GM12873 (cell line): ENCODE measurements at regions not wholly inside any gene's neighbourhood (a gene's known extent, or its start where the extent isn't known, plus 50 kb on each side); places are given as distances from the start of the nearest gene placed in this dataset.

Experiments
- CTCF ChIP-seq: IDR thresholded peaks from 2 replicates; pipeline ENCODE4 v1.5.1; 2012; ENCODE audit warnings: low read depth, mild to moderate bottlenecking, moderate library complexity, low read length, control low read depth; ENCODE audit not compliant: insufficient read depth; ENCODE audit errors: missing control alignments

DNA sequence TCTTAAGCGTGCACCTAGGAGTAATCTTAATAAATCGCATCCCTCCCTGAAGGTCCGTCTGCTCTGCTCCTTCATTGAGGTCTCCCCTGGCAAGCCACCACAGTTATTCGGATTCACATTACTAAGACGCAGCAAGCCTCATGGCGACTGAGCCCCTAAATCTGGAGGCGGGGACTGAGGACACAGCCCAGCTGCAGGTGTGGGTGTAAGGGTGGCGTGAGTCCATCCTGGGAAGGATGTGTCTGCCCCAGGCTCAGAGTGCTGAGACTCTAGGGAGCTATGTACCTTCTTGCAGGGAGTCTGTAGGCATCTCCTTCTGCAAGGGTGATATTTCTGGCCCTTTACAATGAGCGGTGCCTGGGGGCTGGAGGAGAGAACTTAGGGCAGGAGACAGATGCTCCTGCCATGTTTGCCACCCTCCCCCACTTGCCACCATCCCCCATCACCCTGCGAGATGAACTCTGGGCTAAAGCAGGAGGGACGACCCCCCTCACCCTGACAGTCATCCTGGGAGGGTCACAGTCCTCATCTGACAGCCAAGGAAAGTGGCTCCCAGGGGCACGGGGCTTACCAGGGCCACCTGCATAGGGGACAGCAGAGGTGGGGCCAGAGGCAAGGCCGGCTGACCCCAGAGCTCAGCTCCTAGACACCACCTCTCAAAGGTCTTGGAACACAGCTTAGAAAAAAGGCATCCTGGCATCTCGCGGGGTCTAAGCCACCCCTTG lies 76.4 kb upstream of the FCN1 start:
- no peak for TF ChIP-seq CTCF

DNA sequence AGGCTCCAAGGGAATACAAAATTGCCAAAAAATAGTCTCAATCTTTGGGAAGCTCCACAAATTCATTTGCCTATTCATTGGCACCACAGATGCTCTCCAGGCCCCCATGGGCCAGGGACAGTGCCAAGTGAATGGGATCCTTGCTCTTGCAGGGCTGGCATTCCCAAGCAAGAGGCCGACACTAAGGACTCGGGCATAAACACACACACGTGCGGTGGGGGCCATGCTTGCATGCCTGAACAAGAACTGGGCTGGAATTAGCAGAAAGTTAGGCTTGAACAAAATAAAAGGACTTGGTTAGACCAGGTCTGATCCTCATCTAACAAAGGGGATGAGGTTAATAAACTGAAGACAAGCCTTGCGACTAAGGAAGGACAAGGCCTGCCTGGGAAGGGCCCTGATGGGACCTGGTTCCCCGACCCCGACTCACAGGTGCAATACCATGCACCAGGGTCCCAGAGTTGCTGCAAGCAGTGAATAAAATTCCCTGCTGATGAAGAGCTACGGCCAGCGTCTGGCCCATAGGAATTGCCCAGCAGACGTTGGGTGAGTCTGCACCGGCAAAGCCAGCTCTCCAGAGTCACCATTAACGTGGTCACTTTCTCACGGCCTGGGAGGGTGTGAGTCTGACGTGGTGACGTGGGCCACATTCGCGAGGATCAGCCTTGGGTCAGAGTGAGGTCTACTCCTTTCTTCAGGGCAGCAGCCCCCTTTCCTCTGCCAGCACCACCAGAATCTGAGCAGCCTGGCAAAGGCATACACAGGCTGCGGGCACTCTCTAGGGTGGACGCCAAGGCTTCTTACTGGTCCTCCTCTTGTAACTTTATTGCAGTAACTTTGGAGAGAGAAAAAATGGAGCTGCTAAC lies 77.4 kb upstream of the FCN1 start:
- TF ChIP-seq CTCF, result no peak

GRCh38 chr9:134995792-134996120 lies 78.0 kb upstream of the FCN1 start:
- TF ChIP-seq CTCF, result no peak

GRCh38 chr9:134996591-134997530 lies 79.1 kb upstream of the FCN1 start:
- TF ChIP-seq CTCF, result no peak

- no peak for TF ChIP-seq CTCF
Measured at GRCh38 chr9:135000647-135001245, 83.0 kb upstream of the FCN1 start.

- no peak for TF ChIP-seq CTCF
Measured at GRCh38 chr9:135001526-135001925, 83.8 kb upstream of the FCN1 start.
